ENCODE measurements at regions not wholly inside any gene's neighbourhood (a gene's known extent, or its start where the extent isn't known, plus 50 kb on each side); places are given as distances from the start of the nearest gene placed in this dataset.

DNA sequence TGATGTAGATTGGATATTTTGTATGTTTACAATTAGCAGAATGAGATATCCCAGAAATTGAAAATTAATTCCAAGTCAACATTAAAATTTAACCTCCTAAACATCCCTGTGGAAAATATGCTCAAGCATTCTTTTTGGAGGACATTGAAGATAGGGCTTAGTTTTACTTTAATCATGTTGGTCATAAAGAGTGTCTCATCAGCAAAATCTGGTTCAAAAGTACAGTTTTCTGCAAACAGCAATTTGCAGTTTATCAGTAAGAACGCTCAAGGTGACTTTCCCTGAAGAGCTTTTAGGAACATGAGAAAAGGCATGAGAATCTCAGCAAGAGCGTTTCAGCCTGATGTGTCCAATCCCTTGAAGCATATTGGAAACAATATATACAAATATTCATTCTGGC is 889.8 kb downstream of the CENPC start:
- H3K9ac ChIP-seq (ENCODE audit: low read depth in 2 of 2, low read length in 2 of 2): no peak overlapping the region
- no peaks in the 10 kb centered on the region for H3K9me3 ChIP-seq
- TF ChIP-seq, protein P1, sequence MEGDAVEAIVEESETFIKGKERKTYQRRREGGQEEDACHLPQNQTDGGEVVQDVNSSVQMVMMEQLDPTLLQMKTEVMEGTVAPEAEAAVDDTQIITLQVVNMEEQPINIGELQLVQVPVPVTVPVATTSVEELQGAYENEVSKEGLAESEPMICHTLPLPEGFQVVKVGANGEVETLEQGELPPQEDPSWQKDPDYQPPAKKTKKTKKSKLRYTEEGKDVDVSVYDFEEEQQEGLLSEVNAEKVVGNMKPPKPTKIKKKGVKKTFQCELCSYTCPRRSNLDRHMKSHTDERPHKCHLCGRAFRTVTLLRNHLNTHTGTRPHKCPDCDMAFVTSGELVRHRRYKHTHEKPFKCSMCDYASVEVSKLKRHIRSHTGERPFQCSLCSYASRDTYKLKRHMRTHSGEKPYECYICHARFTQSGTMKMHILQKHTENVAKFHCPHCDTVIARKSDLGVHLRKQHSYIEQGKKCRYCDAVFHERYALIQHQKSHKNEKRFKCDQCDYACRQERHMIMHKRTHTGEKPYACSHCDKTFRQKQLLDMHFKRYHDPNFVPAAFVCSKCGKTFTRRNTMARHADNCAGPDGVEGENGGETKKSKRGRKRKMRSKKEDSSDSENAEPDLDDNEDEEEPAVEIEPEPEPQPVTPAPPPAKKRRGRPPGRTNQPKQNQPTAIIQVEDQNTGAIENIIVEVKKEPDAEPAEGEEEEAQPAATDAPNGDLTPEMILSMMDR (IDR thresholded peaks at IDR 0.05): no peak
- H3K27ac ChIP-seq: no peak overlapping the region
- no peaks in the 10 kb centered on the region for H3K27me3 ChIP-seq
- intact Hi-C loops (cut with DNase I): no loop called here
- no peaks in the 10 kb centered on the region for H3K36me3 ChIP-seq
- H3K4me1 ChIP-seq: no peaks in the 10 kb centered on the region
- no peak for DNase-seq
- no peak overlapping the region for H3K4me3 ChIP-seq

DNA sequence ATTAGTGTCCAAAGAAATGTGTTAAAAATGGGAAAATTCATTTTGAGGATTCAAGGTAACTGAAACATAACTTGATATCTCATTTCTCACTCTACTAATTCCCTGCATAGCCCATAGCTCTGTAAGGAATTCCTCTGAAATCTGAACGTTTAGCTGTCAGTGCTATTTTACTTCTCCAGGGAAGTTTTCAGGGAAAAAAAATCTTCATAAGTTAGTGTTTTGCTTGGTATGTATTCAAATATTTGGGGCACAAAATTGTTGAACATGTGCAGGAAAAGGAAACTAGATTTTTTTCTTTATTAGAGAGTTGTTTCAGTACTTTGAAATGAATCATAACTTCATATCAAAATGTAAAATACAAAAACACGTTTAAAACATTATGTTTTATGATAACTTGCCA is 891.4 kb downstream of the CENPC start:
- Histone ChIP-seq H3K27ac (no peak overlapping the region), H3K36me3 (no peaks in the 10 kb centered on the region), H3K4me1 (no peaks in the 10 kb centered on the region), H3K9ac (ENCODE audit: low read depth in 2 of 2, low read length in 2 of 2) (no peak overlapping the region), H3K27me3 (no peaks in the 10 kb centered on the region), H3K4me3 (no peak overlapping the region), H3K9me3 (no peaks in the 10 kb centered on the region)
- TF ChIP-seq, protein P1 (IDR thresholded peaks at IDR 0.05): no peak
- DNase-seq: no peak
- intact Hi-C loops (cut with DNase I): no loop called here

DNA sequence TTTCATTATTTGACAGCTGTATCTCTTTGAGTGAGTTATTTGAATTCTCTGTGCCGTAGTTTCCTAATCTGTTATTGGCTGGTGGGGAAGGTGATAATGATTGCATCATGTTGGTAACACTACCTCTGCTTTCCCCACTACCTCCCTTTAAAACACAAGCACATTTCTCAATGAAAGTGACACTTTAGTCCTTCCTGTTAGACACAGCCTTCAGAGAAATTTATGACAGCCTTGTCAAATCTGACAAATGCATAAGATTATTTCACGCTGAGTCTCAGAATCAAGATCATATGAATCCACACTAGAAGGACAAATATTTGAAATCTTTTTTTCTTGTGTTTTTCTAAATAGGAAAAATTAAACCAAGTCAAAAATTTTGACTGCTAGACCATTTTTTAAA is 896.1 kb downstream of the CENPC start:
- intact Hi-C loops (cut with DNase I): no loop called here
- no peak for DNase-seq
- TF ChIP-seq, protein P1 (IDR thresholded peaks at IDR 0.05): no peak
- Histone ChIP-seq H3K4me3 (no peak overlapping the region), H3K36me3 (no peaks in the 10 kb centered on the region), H3K9me3 (no peaks in the 10 kb centered on the region), H3K27me3 (no peaks in the 10 kb centered on the region), H3K4me1 (no peaks in the 10 kb centered on the region), H3K9ac (ENCODE audit: low read depth in 2 of 2, low read length in 2 of 2) (no peak overlapping the region), H3K27ac (no peak overlapping the region)

DNA sequence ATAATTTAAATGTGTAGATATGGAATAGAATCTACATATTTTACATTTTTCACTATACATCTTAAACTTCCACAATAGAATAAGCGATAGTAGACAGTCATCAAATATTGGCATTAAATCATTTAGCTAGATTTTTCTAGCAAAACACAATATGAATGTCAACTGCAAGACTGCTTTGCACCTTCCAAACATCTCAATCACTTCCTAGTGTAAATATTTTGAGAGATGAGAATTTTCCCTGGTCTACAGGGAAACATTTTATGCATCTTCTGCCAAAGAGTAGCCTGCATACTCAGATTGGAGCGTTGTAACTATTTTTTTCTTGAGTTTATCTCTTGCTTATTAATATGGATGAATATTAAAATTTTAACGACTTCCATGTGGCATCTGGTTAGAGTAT is 897.4 kb downstream of the CENPC start:
- DNase-seq: no peak
- Histone ChIP-seq H3K9me3 (no peaks in the 10 kb centered on the region), H3K9ac (ENCODE audit: low read depth in 2 of 2, low read length in 2 of 2) (no peak overlapping the region), H3K27ac (no peak overlapping the region), H3K27me3 (no peaks in the 10 kb centered on the region), H3K4me1 (no peaks in the 10 kb centered on the region), H3K4me3 (no peak overlapping the region), H3K36me3 (no peaks in the 10 kb centered on the region)
- intact Hi-C loops (cut with DNase I): no loop called here
- TF ChIP-seq, protein P1 (IDR thresholded peaks at IDR 0.05): no peak

DNA sequence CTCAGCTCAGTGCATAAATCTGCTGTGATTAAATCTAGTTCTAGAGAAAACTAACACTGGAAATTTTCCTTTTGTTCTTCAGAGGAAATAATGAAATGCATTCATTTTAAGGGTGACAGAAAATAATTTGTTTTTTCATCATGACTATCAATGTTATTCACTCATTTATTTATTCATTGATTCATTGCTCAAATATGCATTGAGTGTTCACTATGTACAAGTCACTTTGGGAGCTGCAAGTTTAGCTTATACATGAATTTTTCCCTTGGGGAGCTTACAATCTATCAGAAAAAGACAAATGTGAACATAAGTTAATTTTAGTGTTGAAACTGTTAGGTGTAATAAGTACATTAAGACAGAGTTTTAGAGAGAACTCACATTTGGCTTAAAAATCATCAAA is 897.8 kb downstream of the CENPC start:
- no peaks in the 10 kb centered on the region for H3K9me3 ChIP-seq
- H3K9ac ChIP-seq (ENCODE audit: low read depth in 2 of 2, low read length in 2 of 2): no peak overlapping the region
- no peak overlapping the region for H3K27ac ChIP-seq
- TF ChIP-seq, protein P1 (IDR thresholded peaks at IDR 0.05): no peak
- intact Hi-C loops (cut with DNase I): no loop called here
- DNase-seq: no peak
- H3K36me3 ChIP-seq: no peaks in the 10 kb centered on the region
- H3K4me3 ChIP-seq: no peak overlapping the region
- no peaks in the 10 kb centered on the region for H3K27me3 ChIP-seq
- no peaks in the 10 kb centered on the region for H3K4me1 ChIP-seq

All from colonic mucosa (tissue), 4 donors.